ENCODE measurements at regions not wholly inside any gene's neighbourhood (a gene's known extent, or its start where the extent isn't known, plus 50 kb on each side); places are given as distances from the start of the nearest gene placed in this dataset.

DNA sequence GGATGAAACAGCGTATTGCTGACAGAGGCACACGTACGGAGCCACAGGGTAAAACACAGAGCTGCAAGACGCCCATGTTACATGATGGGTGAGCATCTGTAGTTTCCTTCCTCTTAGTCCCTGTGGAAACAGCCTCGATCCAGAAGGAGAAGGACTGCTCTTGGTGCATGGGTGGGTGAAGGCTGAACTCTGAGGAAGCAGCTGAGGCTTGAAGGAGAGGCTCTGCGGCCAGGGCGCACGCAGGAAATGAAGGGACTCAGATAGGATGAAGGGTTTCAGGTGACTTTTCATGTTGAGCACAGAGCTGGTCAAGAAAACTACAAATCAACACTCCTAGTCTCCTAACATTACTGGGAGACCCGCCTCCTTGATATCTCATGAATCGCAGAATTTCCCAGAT lies 65.7 kb upstream of the ADA2 start:
- ChIA-PET POLR2A (no interaction called here), CTCF (interaction anchor here (0.8 to 0.9 kb wide), 2 partner anchors 114 to 217 kb away, joined by 3 to 4 read pairs; no protein-coding TSS in a partner anchor)
- H3K4me1 ChIP-seq (ENCODE audit: control insufficient read depth, insufficient read depth, low read length), result no peaks in the 10 kb centered on the region
- H3K4me3 ChIP-seq (ENCODE audit: low read depth, low read length), result no peak overlapping the region
- H3K36me3 ChIP-seq (ENCODE audit: control insufficient read depth in 2 of 2, insufficient read depth in 1 of 2, low read length in 2 of 2), result no peaks in the 10 kb centered on the region
- no peaks in the 10 kb centered on the region for H3K9me3 ChIP-seq (ENCODE audit: control insufficient read depth, insufficient read depth, low read depth, low read length)
- H3K27ac ChIP-seq (ENCODE audit: extremely low read depth, low read depth, low read length), result no peak overlapping the region
- TF ChIP-seq HOXD13 (CRISPR knock-in tag; IDR thresholded peaks at IDR 0.05; ENCODE audit: borderline replicate concordance) (no peak), KLF9 (tag by site-specific recombination; IDR thresholded peaks at IDR 0.05; ENCODE audit: low read depth) (no peak), ZNF202 (tag by site-specific recombination; IDR thresholded peaks at IDR 0.05; ENCODE audit: borderline replicate concordance) (no peak), PBX3 (CRISPR knock-in tag; IDR thresholded peaks at IDR 0.05) (no peak), OSR2 (tag by site-specific recombination; IDR thresholded peaks at IDR 0.05) (no peak), ZNF660 (tag by site-specific recombination; IDR thresholded peaks at IDR 0.05) (no peak), ZFHX2 (tag by site-specific recombination; conservative IDR thresholded peaks at IDR 0.05) (no peak), ZNF529 (tag by site-specific recombination; IDR thresholded peaks at IDR 0.05; ENCODE audit: insufficient replicate concordance) (no peak), TCF7L2 (IDR thresholded peaks at IDR 0.05; ENCODE audit: borderline replicate concordance, low read depth, low read length) (no peak), ZNF501 (tag by site-specific recombination; IDR thresholded peaks at IDR 0.05) (no peak), ZBTB6 (tag by site-specific recombination; IDR thresholded peaks at IDR 0.05) (no peak), ZNF626 (tag by site-specific recombination; IDR thresholded peaks at IDR 0.05) (no peak), YY2 (tag by site-specific recombination; IDR thresholded peaks at IDR 0.05) (no peak), ZNF37A (tag by site-specific recombination; IDR thresholded peaks at IDR 0.05) (no peak), REST (tag by site-specific recombination; IDR thresholded peaks at IDR 0.05) (no peak)
- TF ChIP-seq, protein P1, sequence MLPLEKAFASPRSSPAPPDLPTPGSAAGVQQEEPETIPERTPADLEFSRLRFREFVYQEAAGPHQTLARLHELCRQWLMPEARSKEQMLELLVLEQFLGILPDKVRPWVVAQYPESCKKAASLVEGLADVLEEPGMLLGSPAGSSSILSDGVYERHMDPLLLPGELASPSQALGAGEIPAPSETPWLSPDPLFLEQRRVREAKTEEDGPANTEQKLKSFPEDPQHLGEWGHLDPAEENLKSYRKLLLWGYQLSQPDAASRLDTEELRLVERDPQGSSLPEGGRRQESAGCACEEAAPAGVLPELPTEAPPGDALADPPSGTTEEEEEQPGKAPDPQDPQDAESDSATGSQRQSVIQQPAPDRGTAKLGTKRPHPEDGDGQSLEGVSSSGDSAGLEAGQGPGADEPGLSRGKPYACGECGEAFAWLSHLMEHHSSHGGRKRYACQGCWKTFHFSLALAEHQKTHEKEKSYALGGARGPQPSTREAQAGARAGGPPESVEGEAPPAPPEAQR (tag by site-specific recombination; IDR thresholded peaks at IDR 0.05), result no peak
- TF ChIP-seq, protein P2, sequence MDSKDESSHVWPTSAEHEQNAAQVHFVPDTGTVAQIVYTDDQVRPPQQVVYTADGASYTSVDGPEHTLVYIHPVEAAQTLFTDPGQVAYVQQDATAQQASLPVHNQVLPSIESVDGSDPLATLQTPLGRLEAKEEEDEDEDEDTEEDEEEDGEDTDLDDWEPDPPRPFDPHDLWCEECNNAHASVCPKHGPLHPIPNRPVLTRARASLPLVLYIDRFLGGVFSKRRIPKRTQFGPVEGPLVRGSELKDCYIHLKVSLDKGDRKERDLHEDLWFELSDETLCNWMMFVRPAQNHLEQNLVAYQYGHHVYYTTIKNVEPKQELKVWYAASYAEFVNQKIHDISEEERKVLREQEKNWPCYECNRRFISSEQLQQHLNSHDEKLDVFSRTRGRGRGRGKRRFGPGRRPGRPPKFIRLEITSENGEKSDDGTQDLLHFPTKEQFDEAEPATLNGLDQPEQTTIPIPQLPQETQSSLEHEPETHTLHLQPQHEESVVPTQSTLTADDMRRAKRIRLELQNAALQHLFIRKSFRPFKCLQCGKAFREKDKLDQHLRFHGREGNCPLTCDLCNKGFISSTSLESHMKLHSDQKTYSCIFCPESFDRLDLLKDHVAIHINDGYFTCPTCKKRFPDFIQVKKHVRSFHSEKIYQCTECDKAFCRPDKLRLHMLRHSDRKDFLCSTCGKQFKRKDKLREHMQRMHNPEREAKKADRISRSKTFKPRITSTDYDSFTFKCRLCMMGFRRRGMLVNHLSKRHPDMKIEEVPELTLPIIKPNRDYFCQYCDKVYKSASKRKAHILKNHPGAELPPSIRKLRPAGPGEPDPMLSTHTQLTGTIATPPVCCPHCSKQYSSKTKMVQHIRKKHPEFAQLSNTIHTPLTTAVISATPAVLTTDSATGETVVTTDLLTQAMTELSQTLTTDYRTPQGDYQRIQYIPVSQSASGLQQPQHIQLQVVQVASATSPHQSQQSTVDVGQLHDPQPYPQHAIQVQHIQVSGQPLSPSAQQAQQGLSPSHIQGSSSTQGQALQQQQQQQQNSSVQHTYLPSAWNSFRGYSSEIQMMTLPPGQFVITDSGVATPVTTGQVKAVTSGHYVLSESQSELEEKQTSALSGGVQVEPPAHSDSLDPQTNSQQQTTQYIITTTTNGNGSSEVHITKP (tag by site-specific recombination; IDR thresholded peaks at IDR 0.05), result no peak
- TF ChIP-seq, protein P3, sequence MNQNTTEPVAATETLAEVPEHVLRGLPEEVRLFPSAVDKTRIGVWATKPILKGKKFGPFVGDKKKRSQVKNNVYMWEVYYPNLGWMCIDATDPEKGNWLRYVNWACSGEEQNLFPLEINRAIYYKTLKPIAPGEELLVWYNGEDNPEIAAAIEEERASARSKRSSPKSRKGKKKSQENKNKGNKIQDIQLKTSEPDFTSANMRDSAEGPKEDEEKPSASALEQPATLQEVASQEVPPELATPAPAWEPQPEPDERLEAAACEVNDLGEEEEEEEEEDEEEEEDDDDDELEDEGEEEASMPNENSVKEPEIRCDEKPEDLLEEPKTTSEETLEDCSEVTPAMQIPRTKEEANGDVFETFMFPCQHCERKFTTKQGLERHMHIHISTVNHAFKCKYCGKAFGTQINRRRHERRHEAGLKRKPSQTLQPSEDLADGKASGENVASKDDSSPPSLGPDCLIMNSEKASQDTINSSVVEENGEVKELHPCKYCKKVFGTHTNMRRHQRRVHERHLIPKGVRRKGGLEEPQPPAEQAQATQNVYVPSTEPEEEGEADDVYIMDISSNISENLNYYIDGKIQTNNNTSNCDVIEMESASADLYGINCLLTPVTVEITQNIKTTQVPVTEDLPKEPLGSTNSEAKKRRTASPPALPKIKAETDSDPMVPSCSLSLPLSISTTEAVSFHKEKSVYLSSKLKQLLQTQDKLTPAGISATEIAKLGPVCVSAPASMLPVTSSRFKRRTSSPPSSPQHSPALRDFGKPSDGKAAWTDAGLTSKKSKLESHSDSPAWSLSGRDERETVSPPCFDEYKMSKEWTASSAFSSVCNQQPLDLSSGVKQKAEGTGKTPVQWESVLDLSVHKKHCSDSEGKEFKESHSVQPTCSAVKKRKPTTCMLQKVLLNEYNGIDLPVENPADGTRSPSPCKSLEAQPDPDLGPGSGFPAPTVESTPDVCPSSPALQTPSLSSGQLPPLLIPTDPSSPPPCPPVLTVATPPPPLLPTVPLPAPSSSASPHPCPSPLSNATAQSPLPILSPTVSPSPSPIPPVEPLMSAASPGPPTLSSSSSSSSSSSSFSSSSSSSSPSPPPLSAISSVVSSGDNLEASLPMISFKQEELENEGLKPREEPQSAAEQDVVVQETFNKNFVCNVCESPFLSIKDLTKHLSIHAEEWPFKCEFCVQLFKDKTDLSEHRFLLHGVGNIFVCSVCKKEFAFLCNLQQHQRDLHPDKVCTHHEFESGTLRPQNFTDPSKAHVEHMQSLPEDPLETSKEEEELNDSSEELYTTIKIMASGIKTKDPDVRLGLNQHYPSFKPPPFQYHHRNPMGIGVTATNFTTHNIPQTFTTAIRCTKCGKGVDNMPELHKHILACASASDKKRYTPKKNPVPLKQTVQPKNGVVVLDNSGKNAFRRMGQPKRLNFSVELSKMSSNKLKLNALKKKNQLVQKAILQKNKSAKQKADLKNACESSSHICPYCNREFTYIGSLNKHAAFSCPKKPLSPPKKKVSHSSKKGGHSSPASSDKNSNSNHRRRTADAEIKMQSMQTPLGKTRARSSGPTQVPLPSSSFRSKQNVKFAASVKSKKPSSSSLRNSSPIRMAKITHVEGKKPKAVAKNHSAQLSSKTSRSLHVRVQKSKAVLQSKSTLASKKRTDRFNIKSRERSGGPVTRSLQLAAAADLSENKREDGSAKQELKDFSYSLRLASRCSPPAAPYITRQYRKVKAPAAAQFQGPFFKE (tag by site-specific recombination; IDR thresholded peaks at IDR 0.05; ENCODE audit: borderline replicate concordance), result no peak
